ENCODE measurements at regions not wholly inside any gene's neighbourhood (a gene's known extent, or its start where the extent isn't known, plus 50 kb on each side); places are given as distances from the start of the nearest gene placed in this dataset.

DNA sequence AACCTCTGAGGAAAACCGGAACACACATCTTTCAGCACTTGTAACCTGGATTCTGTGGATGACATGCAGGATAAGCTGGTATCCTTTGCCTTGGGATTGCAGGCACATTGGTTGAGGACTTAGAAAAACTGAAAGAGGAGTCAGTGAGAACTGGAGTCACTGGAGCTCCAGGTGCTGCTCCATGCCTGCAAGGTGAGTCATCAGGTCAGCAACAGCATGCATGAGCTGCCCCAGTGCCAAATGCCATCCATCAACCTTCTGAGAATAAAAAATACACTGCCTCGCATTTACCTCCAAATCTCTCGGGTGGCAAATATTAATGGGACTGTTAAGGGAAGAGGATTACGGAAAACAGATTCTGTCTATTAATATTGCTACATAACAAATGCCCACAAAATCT, 729.1 kb downstream of the NTRK3 start:
- ChIA-PET CTCF (no interaction called here), POLR2A (no interaction called here)
- no peak for DNase-seq (ENCODE audit: extremely low spot score)
- TF ChIP-seq FOXK2 (IDR thresholded peaks at IDR 0.05) (no peak), L3MBTL2 (conservative IDR thresholded peaks at IDR 0.05) (no peak), ZNF384 (IDR thresholded peaks at IDR 0.05) (no peak)

DNA sequence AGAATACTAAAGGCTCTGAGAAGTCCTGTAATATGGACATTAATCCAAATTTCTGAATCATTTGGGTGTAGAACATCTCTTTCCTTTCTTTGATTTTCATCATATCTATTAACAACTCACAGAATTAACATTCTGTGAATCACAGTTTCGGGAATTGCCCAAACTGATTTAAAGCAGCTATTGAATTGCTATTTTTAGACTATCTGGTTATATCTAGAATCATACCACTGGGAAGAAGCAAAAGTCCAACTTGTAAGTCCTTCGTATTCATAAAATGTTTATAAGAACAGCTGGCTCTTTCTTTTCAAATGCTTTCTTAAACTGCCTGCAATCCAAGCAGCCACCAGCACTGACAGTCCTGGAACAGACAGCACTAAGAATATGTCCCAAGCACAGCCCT, 733.0 kb downstream of the NTRK3 start:
- CTCF ChIA-PET, result no interaction called here
- no peak for TF ChIP-seq ZNF384 (IDR thresholded peaks at IDR 0.05)
- TF ChIP-seq, protein P1, sequence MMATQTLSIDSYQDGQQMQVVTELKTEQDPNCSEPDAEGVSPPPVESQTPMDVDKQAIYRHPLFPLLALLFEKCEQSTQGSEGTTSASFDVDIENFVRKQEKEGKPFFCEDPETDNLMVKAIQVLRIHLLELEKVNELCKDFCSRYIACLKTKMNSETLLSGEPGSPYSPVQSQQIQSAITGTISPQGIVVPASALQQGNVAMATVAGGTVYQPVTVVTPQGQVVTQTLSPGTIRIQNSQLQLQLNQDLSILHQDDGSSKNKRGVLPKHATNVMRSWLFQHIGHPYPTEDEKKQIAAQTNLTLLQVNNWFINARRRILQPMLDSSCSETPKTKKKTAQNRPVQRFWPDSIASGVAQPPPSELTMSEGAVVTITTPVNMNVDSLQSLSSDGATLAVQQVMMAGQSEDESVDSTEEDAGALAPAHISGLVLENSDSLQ (IDR thresholded peaks at IDR 0.05), result no peak
- TF ChIP-seq SUZ12 (IDR thresholded peaks at IDR 0.05), result no peak
- TF ChIP-seq L3MBTL2 (conservative IDR thresholded peaks at IDR 0.05), result no peak
- no peak for TF ChIP-seq FOXA1 (IDR thresholded peaks at IDR 0.05)
- TF ChIP-seq HDGF (IDR thresholded peaks at IDR 0.05; ENCODE audit: borderline replicate concordance), result no peak
- TF ChIP-seq FOXM1 (IDR thresholded peaks at IDR 0.05; ENCODE audit: borderline replicate concordance), result no peak
- TF ChIP-seq ARNT (IDR thresholded peaks at IDR 0.05), result no peak
- no peak for TF ChIP-seq LEF1 (IDR thresholded peaks at IDR 0.05; ENCODE audit: borderline replicate concordance)
- no peak for TF ChIP-seq ELF4 (IDR thresholded peaks at IDR 0.05)
- no peak for TF ChIP-seq CTBP1 (IDR thresholded peaks at IDR 0.05; ENCODE audit: borderline replicate concordance)
- TF ChIP-seq NFRKB (IDR thresholded peaks at IDR 0.05), result no peak
- TF ChIP-seq TARDBP (IDR thresholded peaks at IDR 0.05), result no peak
- TF ChIP-seq BHLHE40 (IDR thresholded peaks at IDR 0.05; ENCODE audit: borderline replicate concordance), result no peak
- no peak for TF ChIP-seq FOXK2 (IDR thresholded peaks at IDR 0.05)
- DNase-seq (ENCODE audit: extremely low spot score), result no peak
- POLR2A ChIA-PET, result no interaction called here

DNA sequence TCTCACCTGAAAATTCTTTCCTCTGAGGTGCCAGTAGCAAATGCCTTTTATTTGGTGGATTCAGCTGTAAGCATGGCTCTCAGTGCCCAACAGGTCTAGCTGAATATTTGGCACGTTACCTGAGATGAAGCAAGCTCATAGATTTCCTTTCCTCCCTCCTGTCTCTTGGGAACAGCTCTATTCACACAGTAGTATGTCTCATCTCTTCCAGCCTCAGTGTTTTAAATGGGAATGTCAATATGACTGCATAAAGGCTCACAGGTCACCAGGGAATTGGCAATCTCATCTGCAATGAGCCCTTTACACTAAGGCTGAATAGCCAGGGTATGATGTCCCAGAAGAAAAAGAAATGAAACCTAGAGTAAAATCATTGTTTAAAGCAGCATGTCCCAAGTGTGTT, 733.5 kb downstream of the NTRK3 start:
- no peak for DNase-seq (ENCODE audit: extremely low spot score)
- TF ChIP-seq, protein P1 (IDR thresholded peaks at IDR 0.05), result no peak
- TF ChIP-seq SUZ12 (IDR thresholded peaks at IDR 0.05), result no peak
- TF ChIP-seq L3MBTL2 (conservative IDR thresholded peaks at IDR 0.05), result no peak
- no peak for TF ChIP-seq ZNF384 (IDR thresholded peaks at IDR 0.05)
- TF ChIP-seq CTBP1 (IDR thresholded peaks at IDR 0.05; ENCODE audit: borderline replicate concordance), result no peak
- TF ChIP-seq ARNT (IDR thresholded peaks at IDR 0.05), result no peak
- no peak for TF ChIP-seq LEF1 (IDR thresholded peaks at IDR 0.05; ENCODE audit: borderline replicate concordance)
- no peak for TF ChIP-seq NFRKB (IDR thresholded peaks at IDR 0.05)
- no peak for TF ChIP-seq BHLHE40 (IDR thresholded peaks at IDR 0.05; ENCODE audit: borderline replicate concordance)
- no peak for TF ChIP-seq ELF4 (IDR thresholded peaks at IDR 0.05)
- no peak for TF ChIP-seq TARDBP (IDR thresholded peaks at IDR 0.05)
- TF ChIP-seq SP1 (IDR thresholded peaks at IDR 0.05), result no peak
- TF ChIP-seq FOXM1 (IDR thresholded peaks at IDR 0.05; ENCODE audit: borderline replicate concordance), result no peak
- TF ChIP-seq HDGF (IDR thresholded peaks at IDR 0.05; ENCODE audit: borderline replicate concordance), result no peak
- no peak for TF ChIP-seq FOXK2 (IDR thresholded peaks at IDR 0.05)
- TF ChIP-seq FOXA1 (IDR thresholded peaks at IDR 0.05), result no peak
- POLR2A ChIA-PET, result no interaction called here
- CTCF ChIA-PET, result no interaction called here

DNA sequence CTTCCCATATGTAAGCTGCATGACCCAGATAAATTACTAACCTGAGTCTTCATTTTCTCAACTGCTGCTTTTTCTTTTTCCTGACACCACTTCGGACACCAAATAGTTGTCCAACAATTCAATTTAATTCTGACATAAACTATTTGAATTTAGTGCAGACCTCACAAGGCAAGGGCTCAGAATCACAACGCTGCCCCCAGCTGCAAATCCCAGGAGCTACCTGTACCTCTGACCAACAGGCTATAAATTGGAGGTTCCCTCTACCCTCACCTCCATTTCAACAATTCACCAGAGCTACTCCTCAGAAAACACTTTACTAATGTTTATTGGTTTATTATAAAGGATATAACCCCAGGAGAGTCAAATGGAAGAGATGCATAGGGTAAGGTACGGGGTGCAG, 737.6 kb downstream of the NTRK3 start:
- no peak for DNase-seq (ENCODE audit: extremely low spot score)
- TF ChIP-seq LEF1 (IDR thresholded peaks at IDR 0.05; ENCODE audit: borderline replicate concordance), result no peak
- CTCF ChIA-PET, result no interaction called here
- POLR2A ChIA-PET, result no interaction called here

DNA sequence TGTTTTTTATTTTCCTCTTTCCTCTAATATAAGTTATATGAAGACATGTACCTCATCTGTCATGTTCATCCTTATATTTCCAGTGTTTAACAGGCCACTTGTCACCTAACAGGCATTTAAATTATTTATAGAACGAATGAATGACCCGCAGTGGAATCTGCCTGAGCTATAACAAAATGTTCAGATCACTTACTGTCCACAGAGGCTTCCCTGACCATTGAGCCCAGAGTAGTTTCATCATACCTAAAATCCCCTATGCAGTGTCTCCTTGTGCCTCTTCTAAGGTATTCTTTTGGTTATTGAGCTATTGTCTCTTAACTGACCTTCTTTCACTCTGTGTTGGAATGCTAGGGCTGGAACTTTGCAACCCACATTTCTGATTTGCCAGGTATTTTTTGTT, 748.5 kb downstream of the NTRK3 start:
- POLR2A ChIA-PET, result no interaction called here
- CTCF ChIA-PET, result no interaction called here
- TF ChIP-seq SUZ12 (IDR thresholded peaks at IDR 0.05) (no peak), CTBP1 (IDR thresholded peaks at IDR 0.05; ENCODE audit: borderline replicate concordance) (no peak), FOXA1 (IDR thresholded peaks at IDR 0.05) (no peak)
- no peak for DNase-seq (ENCODE audit: extremely low spot score)

DNA sequence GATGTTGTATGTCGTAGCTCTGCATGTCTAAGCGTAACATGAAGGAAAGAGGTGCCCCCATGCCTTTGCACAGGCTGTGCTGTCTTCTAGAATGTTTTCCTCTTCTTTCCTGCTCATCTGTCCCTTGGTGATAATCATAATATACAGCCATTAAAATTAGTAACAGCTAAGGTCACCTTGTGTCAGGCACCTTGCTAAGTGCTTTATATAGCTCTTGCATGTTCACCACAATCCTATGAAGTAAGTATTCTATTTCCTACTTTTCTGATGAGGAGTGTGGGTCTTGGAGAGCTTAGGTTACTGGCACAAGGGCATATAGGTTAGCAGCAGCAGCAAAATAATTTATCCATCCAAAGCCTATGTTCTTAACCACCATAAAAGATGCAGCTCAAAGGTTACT, 754.4 kb downstream of the NTRK3 start:
- CTCF ChIA-PET, result no interaction called here
- DNase-seq (ENCODE audit: extremely low spot score), result no peak
- POLR2A ChIA-PET, result no interaction called here
- TF ChIP-seq L3MBTL2 (conservative IDR thresholded peaks at IDR 0.05) (no peak), FOXK2 (IDR thresholded peaks at IDR 0.05) (no peak), LEF1 (IDR thresholded peaks at IDR 0.05; ENCODE audit: borderline replicate concordance) (no peak), BHLHE40 (IDR thresholded peaks at IDR 0.05; ENCODE audit: borderline replicate concordance) (no peak), FOXM1 (IDR thresholded peaks at IDR 0.05; ENCODE audit: borderline replicate concordance) (no peak), ELF4 (IDR thresholded peaks at IDR 0.05) (no peak), ARNT (IDR thresholded peaks at IDR 0.05) (no peak), NFRKB (IDR thresholded peaks at IDR 0.05) (no peak), CTBP1 (IDR thresholded peaks at IDR 0.05; ENCODE audit: borderline replicate concordance) (no peak), FOXA1 (IDR thresholded peaks at IDR 0.05) (no peak), TARDBP (IDR thresholded peaks at IDR 0.05) (no peak), SUZ12 (IDR thresholded peaks at IDR 0.05) (no peak), SP1 (IDR thresholded peaks at IDR 0.05) (no peak), HDGF (IDR thresholded peaks at IDR 0.05; ENCODE audit: borderline replicate concordance) (no peak)
- TF ChIP-seq, protein P1 (IDR thresholded peaks at IDR 0.05), result no peak

DNA sequence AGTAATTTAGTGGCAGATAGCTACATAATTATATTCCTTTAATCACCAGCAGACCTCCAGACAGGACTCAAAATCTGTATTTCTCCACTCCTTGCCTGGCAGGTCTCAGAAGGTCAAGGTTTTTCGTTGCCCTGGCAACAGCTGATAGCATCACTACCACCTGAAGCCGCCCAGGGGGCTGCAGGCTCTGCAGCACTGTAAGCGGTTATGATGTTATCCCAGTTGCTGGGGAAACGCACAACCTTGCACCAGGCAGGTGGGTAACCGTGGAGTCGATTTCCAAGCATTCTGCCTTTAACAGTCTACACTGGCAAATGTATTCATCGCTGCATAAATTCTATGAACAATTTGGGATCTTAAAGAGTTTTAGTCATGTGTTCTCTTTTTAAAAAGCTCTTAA, 756.3 kb downstream of the NTRK3 start:
- no peak for DNase-seq (ENCODE audit: extremely low spot score)
- ChIA-PET POLR2A (no interaction called here), CTCF (no interaction called here)
- TF ChIP-seq BHLHE40 (IDR thresholded peaks at IDR 0.05; ENCODE audit: borderline replicate concordance) (no peak), L3MBTL2 (conservative IDR thresholded peaks at IDR 0.05) (no peak), FOXM1 (IDR thresholded peaks at IDR 0.05; ENCODE audit: borderline replicate concordance) (no peak), FOXK2 (IDR thresholded peaks at IDR 0.05) (no peak), HDGF (IDR thresholded peaks at IDR 0.05; ENCODE audit: borderline replicate concordance) (no peak), SP1 (IDR thresholded peaks at IDR 0.05) (no peak), FOXA1 (IDR thresholded peaks at IDR 0.05) (no peak), LEF1 (IDR thresholded peaks at IDR 0.05; ENCODE audit: borderline replicate concordance) (no peak), ARNT (IDR thresholded peaks at IDR 0.05) (no peak), SUZ12 (IDR thresholded peaks at IDR 0.05) (no peak), CTBP1 (IDR thresholded peaks at IDR 0.05; ENCODE audit: borderline replicate concordance) (no peak), TARDBP (IDR thresholded peaks at IDR 0.05) (no peak), ZNF384 (IDR thresholded peaks at IDR 0.05) (no peak)
- TF ChIP-seq, protein P1 (IDR thresholded peaks at IDR 0.05), result no peak
